Activated CD8-positive, alpha-beta T cell treated with anti-CD3 and anti-CD28 coated beads for 36 hours (primary cell): ENCODE measurements at regions not wholly inside any gene's neighbourhood (a gene's known extent, or its start where the extent isn't known, plus 50 kb on each side); places are given as distances from the start of the nearest gene placed in this dataset.

Experiments
- ATAC-seq: fragments of 200-7000 bp; cut with Tn5 transposase; one replicate; pipeline ENCODE4 v1.10.0; 2021; ENCODE audit warnings: mild to moderate bottlenecking, moderate library complexity
- CTCF ChIA-PET: fragments of 350-600 bp; sonication (Branson Sonifier 250); formaldehyde crosslinking; loops from one replicate; lab custom pipeline; 2021; ENCODE audit warnings: antibody characterized with exemption; lab: Charles Lee
- POLR2A ChIA-PET: fragments of 350-600 bp; sonication (Branson Sonifier 250); formaldehyde crosslinking; loops from one replicate; lab custom pipeline; 2021; ENCODE audit warnings: antibody characterized with exemption; lab: Charles Lee
- DNase-seq: peaks from one replicate; pipeline ENCODE4 v3.0.0-alpha.2; 2020
- H3K27ac Mint-ChIP-seq: one replicate; pipeline ENCODE4 v1.8.0; 2021; ENCODE audit warnings: mild to moderate bottlenecking, mixed read lengths
- H3K27me3 Mint-ChIP-seq: one replicate; pipeline ENCODE4 v1.8.0; 2021; ENCODE audit warnings: mixed read lengths
- H3K36me3 Mint-ChIP-seq: one replicate; pipeline ENCODE4 v1.8.0; 2021; ENCODE audit warnings: low read depth, mixed read lengths
- H3K4me1 Mint-ChIP-seq: one replicate; pipeline ENCODE4 v1.8.0; 2021; ENCODE audit warnings: low read depth, mixed read lengths
- H3K4me3 Mint-ChIP-seq: one replicate; pipeline ENCODE4 v1.8.0; 2021; ENCODE audit warnings: mild to moderate bottlenecking, moderate library complexity, mixed read lengths
- H3K9me3 Mint-ChIP-seq: one replicate; pipeline ENCODE4 v1.8.0; 2021; ENCODE audit warnings: mixed read lengths
- CTCF ChIP-seq: fragments of 200-600 bp; IDR thresholded peaks from one replicate; pipeline ENCODE4 v1.8.0; 2022; ENCODE audit warnings: antibody characterized with exemption, mild to moderate bottlenecking
- intact Hi-C: fragments of 100-400 bp; cut with micrococcal nuclease; formaldehyde crosslinking; loops from one replicate; pipeline ENCODE4 v1.10.0; 2022

- ChIA-PET CTCF (no interaction called here), POLR2A (no interaction called here)
- Mint-ChIP-seq H3K36me3 (no peaks in the 10 kb centered on the region), H3K27ac (no peak overlapping the region), H3K9me3 (no peaks in the 10 kb centered on the region), H3K4me1 (no peaks in the 10 kb centered on the region), H3K4me3 (no peak overlapping the region), H3K27me3 (peaks cover 1% of the 10 kb centered on the region)
- DNase-seq: no peak
- TF ChIP-seq CTCF: no peak
- ATAC-seq: no peak
- intact Hi-C loops: no loop called here
Observed at GRCh38 chr1:60681095-60681860, 401.1 kb upstream of the NFIA start.

GRCh38 chr1:60679524-60680375 is 402.6 kb upstream of the NFIA start:
- Mint-ChIP-seq H3K9me3 (no peaks in the 10 kb centered on the region), H3K4me3 (no peak overlapping the region), H3K27me3 (peaks cover 1% of the 10 kb centered on the region), H3K36me3 (no peaks in the 10 kb centered on the region), H3K4me1 (no peaks in the 10 kb centered on the region), H3K27ac (no peak overlapping the region)
- CTCF ChIA-PET: interaction anchor here (0.8 kb wide), 1 partner anchor 86 kb away, joined by 3 read pairs; no protein-coding TSS in a partner anchor
- ATAC-seq: no peak
- no peak for DNase-seq
- intact Hi-C loops: no loop called here
- POLR2A ChIA-PET: no interaction called here
- no peak for TF ChIP-seq CTCF

GRCh38 chr1:60678802-60679201 is 403.6 kb upstream of the NFIA start:
- DNase-seq: no peak
- no peaks in the 10 kb centered on the region for H3K4me1 Mint-ChIP-seq
- intact Hi-C loops: no loop called here

GRCh38 chr1:60678391-60678790 is 404.0 kb upstream of the NFIA start:
- Mint-ChIP-seq H3K36me3 (no peaks in the 10 kb centered on the region), H3K4me1 (no peaks in the 10 kb centered on the region), H3K9me3 (no peaks in the 10 kb centered on the region), H3K27ac (no peak overlapping the region), H3K4me3 (no peak overlapping the region), H3K27me3 (peaks cover 1% of the 10 kb centered on the region)
- CTCF ChIA-PET: no interaction called here
- TF ChIP-seq CTCF: no peak
- ATAC-seq: no peak
- DNase-seq: no peak
- intact Hi-C loops: no loop called here
- POLR2A ChIA-PET: no interaction called here

More at GRCh38 chr1:60678802-60679201, 403.6 kb upstream of the NFIA start:
- H3K9me3 Mint-ChIP-seq: no peaks in the 10 kb centered on the region
- POLR2A ChIA-PET: no interaction called here
- H3K36me3 Mint-ChIP-seq: no peaks in the 10 kb centered on the region
- H3K27me3 Mint-ChIP-seq: peaks cover 1% of the 10 kb centered on the region
- no peak for TF ChIP-seq CTCF
- no peak for ATAC-seq
- H3K27ac Mint-ChIP-seq: no peak overlapping the region
- CTCF ChIA-PET: no interaction called here
- no peak overlapping the region for H3K4me3 Mint-ChIP-seq

GRCh38 chr1:60672449-60672848 is 409.9 kb upstream of the NFIA start:
- no peak for TF ChIP-seq CTCF
- ChIA-PET CTCF (interaction anchor here (0.6 kb wide), 1 partner anchor 1740 kb away, joined by 3 read pairs; no protein-coding TSS in a partner anchor), POLR2A (no interaction called here)
- Mint-ChIP-seq H3K36me3 (no peaks in the 10 kb centered on the region), H3K4me3 (no peak overlapping the region), H3K4me1 (no peaks in the 10 kb centered on the region), H3K27me3 (no peaks in the 10 kb centered on the region), H3K27ac (no peak overlapping the region), H3K9me3 (no peaks in the 10 kb centered on the region)
- intact Hi-C loops: no loop called here
- ATAC-seq: no peak
- no peak for DNase-seq
